HepG2 (cell line): ENCODE measurements at regions not wholly inside any gene's neighbourhood (a gene's known extent, or its start where the extent isn't known, plus 50 kb on each side); places are given as distances from the start of the nearest gene placed in this dataset.

Source experiments
- ATF1 ChIP-seq: IDR thresholded peaks from 2 replicates; pipeline ENCODE4 v1.6.1; 2016; ENCODE audit warnings: mild to moderate bottlenecking, control low read depth
- ERF ChIP-seq: IDR thresholded peaks from 2 replicates; pipeline ENCODE4 v1.6.1; 2018; ENCODE audit warnings: missing biosample characterization, missing genetic modification reagents
- FOSL2 ChIP-seq: sonication (generic); formaldehyde crosslinking; IDR thresholded peaks from 2 replicates; pipeline ENCODE4 v1.4.0; 2020; ENCODE audit warnings: missing genetic modification reagents
- FOXC1 ChIP-seq: sonication (generic); formaldehyde crosslinking; IDR thresholded peaks from 2 replicates; pipeline ENCODE4 v1.8.0; 2022; ENCODE audit warnings: mild to moderate bottlenecking, missing genetic modification reagents, borderline replicate concordance
- HNRNPUL1 ChIP-seq: fragments of 200-400 bp; formaldehyde crosslinking; IDR thresholded peaks from 2 replicates; pipeline ENCODE4 v1.6.1; 2017; ENCODE audit warnings: low read depth, mild to moderate bottlenecking, low read length, moderate library complexity
- JUN ChIP-seq: sonication (generic); formaldehyde crosslinking; IDR thresholded peaks from 2 replicates; pipeline ENCODE4 v1.4.0; 2020; ENCODE audit warnings: mild to moderate bottlenecking, missing genetic modification reagents
- MAFG ChIP-seq: sonication (generic); formaldehyde crosslinking; IDR thresholded peaks from 2 replicates; pipeline ENCODE4 v1.5.1; 2020; ENCODE audit warnings: mild to moderate bottlenecking, missing genetic modification reagents
- SIN3A ChIP-seq: IDR thresholded peaks from 2 replicates; pipeline ENCODE4 v1.6.1; 2011; ENCODE audit warnings: low read depth, mild to moderate bottlenecking, control low read depth, low read length, borderline replicate concordance
- TBX3 ChIP-seq: fragments of 450-650 bp; IDR thresholded peaks from 2 replicates; pipeline ENCODE4 v1.6.1; 2017; ENCODE audit warnings: antibody characterized with exemption, mild to moderate bottlenecking, inconsistent platforms, borderline replicate concordance
- TCF7 ChIP-seq: sonication (generic); IDR thresholded peaks from 2 replicates; pipeline ENCODE4 v1.6.1; 2016; ENCODE audit warnings: antibody characterized with exemption, low read depth
- ZEB1 ChIP-seq: IDR thresholded peaks from 2 replicates; pipeline ENCODE4 v1.6.1; 2012; ENCODE audit warnings: mild to moderate bottlenecking, low read depth, inconsistent platforms; ENCODE audit not compliant: insufficient replicate concordance
- ZNF280D ChIP-seq: sonication (generic); formaldehyde crosslinking; IDR thresholded peaks from 2 replicates; pipeline ENCODE4 v1.5.1; 2020; ENCODE audit warnings: mild to moderate bottlenecking, missing genetic modification reagents
- ZNF576 ChIP-seq: sonication (generic); formaldehyde crosslinking; IDR thresholded peaks from 2 replicates; pipeline ENCODE4 v1.4.0; 2020; ENCODE audit warnings: mild to moderate bottlenecking, missing genetic modification reagents
- ZNF710 ChIP-seq: sonication (generic); formaldehyde crosslinking; IDR thresholded peaks from 2 replicates; pipeline ENCODE4 v1.5.0; 2020; ENCODE audit warnings: mild to moderate bottlenecking, missing genetic modification reagents, borderline replicate concordance
- TF ChIP-seq, protein P1 (sequence below): sonication (generic); formaldehyde crosslinking; IDR thresholded peaks from 2 replicates; pipeline ENCODE4 v1.8.0; 2022; ENCODE audit warnings: mild to moderate bottlenecking, missing genetic modification reagents, moderate library complexity
- TF ChIP-seq, protein P2 (sequence below): IDR thresholded peaks from 2 replicates; pipeline ENCODE4 v1.6.1; 2016; ENCODE audit warnings: control low read depth
- TF ChIP-seq, protein P3 (sequence below): sonication (generic); formaldehyde crosslinking; IDR thresholded peaks from 2 replicates; pipeline ENCODE4 v1.5.1; 2020; ENCODE audit warnings: mild to moderate bottlenecking, missing genetic modification reagents, moderate library complexity

DNA sequence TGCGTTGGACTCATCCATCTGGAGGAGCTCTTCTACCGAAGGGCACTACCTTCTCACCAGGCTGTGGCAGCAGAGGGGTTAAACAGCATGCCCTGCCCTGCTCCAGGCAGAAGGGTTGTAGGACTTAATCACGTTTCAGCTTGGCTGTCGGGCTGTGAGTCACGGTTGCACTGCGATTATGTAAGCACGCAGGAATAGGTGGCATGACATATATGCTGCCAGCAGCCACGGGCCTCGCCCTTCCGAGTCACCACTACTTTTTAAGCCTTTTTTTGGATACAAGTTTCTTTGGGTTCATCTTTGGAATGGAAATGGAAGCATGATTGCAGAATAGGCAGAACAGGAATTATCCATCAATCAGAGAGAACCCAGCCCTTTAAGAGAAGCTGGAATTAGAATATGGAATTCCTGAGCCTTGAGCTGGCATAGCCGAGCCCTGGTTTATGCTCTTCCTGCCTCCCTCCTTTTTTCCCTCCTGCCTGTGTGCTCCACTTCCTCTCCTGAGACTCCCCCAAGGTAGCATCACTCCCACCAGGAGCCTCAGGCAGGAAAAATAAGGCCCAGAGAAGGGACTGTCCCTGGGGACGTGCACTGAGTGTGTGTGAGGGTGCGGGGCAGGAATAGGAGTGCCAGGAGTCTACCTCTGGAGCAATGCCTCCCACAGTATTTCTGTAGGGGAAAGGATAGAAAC lies 86.8 kb downstream of the SEMA4F start (continued):
- TF ChIP-seq ZNF576 (CRISPR knock-in tag), result no peak
- TF ChIP-seq, protein P1, sequence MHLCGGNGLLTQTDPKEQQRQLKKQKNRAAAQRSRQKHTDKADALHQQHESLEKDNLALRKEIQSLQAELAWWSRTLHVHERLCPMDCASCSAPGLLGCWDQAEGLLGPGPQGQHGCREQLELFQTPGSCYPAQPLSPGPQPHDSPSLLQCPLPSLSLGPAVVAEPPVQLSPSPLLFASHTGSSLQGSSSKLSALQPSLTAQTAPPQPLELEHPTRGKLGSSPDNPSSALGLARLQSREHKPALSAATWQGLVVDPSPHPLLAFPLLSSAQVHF, result peak; percentile 49; the same call in 1 of the 2 replicates
- TF ChIP-seq FOSL2 (CRISPR knock-in tag), result peak; percentile 99
- TF ChIP-seq TCF7, result peak; percentile 42; the same call in 1 of the 2 replicates
- TF ChIP-seq FOXC1 (CRISPR knock-in tag), result peak; percentile 66; the same call in 1 of the 2 replicates
- TF ChIP-seq ERF (CRISPR knock-in tag), result 0 out of 2 replicates have a peak, but pooled peaks have one; percentile 73
- TF ChIP-seq HNRNPUL1, result no peak
- TF ChIP-seq ATF1 (CRISPR knock-in tag), result peak; percentile 48; the same call in 1 of the 2 replicates
- TF ChIP-seq ZNF280D, result peak; percentile 53; the same call in 1 of the 2 replicates
- TF ChIP-seq, protein P2, sequence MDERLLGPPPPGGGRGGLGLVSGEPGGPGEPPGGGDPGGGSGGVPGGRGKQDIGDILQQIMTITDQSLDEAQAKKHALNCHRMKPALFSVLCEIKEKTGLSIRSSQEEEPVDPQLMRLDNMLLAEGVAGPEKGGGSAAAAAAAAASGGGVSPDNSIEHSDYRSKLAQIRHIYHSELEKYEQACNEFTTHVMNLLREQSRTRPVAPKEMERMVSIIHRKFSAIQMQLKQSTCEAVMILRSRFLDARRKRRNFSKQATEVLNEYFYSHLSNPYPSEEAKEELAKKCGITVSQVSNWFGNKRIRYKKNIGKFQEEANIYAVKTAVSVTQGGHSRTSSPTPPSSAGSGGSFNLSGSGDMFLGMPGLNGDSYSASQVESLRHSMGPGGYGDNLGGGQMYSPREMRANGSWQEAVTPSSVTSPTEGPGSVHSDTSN (CRISPR knock-in tag), result no peak
- TF ChIP-seq ZEB1, result no peak
- TF ChIP-seq ZNF710, result no peak
- peak; percentile 36; the same call in 1 of the 2 replicates for TF ChIP-seq TBX3
- no peak for TF ChIP-seq MAFG
- TF ChIP-seq, protein P3, sequence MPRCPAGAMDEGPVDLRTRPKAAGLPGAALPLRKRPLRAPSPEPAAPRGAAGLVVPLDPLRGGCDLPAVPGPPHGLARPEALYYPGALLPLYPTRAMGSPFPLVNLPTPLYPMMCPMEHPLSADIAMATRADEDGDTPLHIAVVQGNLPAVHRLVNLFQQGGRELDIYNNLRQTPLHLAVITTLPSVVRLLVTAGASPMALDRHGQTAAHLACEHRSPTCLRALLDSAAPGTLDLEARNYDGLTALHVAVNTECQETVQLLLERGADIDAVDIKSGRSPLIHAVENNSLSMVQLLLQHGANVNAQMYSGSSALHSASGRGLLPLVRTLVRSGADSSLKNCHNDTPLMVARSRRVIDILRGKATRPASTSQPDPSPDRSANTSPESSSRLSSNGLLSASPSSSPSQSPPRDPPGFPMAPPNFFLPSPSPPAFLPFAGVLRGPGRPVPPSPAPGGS (CRISPR knock-in tag), result 0 out of 2 replicates have a peak, but pooled peaks have one; percentile 54
- 0 out of 2 replicates have a peak, but pooled peaks have one; percentile 59 for TF ChIP-seq JUN (CRISPR knock-in tag)
- no peak for TF ChIP-seq SIN3A
